Lower leg skin (tissue), 3 donors: ENCODE measurements at regions not wholly inside any gene's neighbourhood (a gene's known extent, or its start where the extent isn't known, plus 50 kb on each side); places are given as distances from the start of the nearest gene placed in this dataset.

Experiments
- POLR2A ChIP-seq, 2 donors: fragments of 450-650 bp; IDR thresholded peaks; one replicate each; pipeline ENCODE4 v1.6.1; 2016 to 2017; ENCODE audit warnings: antibody characterized with exemption in 2 of 2, mild to moderate bottlenecking in 1 of 2, moderate library complexity in 1 of 2
- TF ChIP-seq, protein P1 (sequence below), 3 donors: fragments of 450-650 bp; IDR thresholded peaks; one replicate each; pipeline ENCODE4 v1.5.1; 2016; ENCODE audit warnings: antibody characterized with exemption in 3 of 3, mild to moderate bottlenecking in 3 of 3, moderate library complexity in 2 of 3

GRCh38 chr3:153649286-153649839 lies 471.8 kb upstream of the ARHGEF26 start:
- no peak for TF ChIP-seq POLR2A (IDR thresholded peaks at IDR 0.05)
- TF ChIP-seq, protein P1, sequence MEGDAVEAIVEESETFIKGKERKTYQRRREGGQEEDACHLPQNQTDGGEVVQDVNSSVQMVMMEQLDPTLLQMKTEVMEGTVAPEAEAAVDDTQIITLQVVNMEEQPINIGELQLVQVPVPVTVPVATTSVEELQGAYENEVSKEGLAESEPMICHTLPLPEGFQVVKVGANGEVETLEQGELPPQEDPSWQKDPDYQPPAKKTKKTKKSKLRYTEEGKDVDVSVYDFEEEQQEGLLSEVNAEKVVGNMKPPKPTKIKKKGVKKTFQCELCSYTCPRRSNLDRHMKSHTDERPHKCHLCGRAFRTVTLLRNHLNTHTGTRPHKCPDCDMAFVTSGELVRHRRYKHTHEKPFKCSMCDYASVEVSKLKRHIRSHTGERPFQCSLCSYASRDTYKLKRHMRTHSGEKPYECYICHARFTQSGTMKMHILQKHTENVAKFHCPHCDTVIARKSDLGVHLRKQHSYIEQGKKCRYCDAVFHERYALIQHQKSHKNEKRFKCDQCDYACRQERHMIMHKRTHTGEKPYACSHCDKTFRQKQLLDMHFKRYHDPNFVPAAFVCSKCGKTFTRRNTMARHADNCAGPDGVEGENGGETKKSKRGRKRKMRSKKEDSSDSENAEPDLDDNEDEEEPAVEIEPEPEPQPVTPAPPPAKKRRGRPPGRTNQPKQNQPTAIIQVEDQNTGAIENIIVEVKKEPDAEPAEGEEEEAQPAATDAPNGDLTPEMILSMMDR (IDR thresholded peaks at IDR 0.05), result no peak
